ENCODE measurements at regions not wholly inside any gene's neighbourhood (a gene's known extent, or its start where the extent isn't known, plus 50 kb on each side); places are given as distances from the start of the nearest gene placed in this dataset.

GRCh38 chr4:7128234-7128633, 60.4 kb upstream of the GRPEL1 start:
- H3K4me3 Mint-ChIP-seq (ENCODE audit: unreplicated experiment) = no peak overlapping the region
- TF ChIP-seq CTCF (IDR thresholded peaks at IDR 0.05; ENCODE audit: insufficient read depth in 1 of 2, low read depth in 1 of 2, low read length in 1 of 2, severe bottlenecking in 1 of 2, unreplicated experiment in 1 of 2) = no peak
- Histone ChIP-seq H3K4me3 (ENCODE audit: low read depth, low read length) (no peak overlapping the region), H3K36me3 (ENCODE audit: control insufficient read depth, insufficient read depth, low read length) (no peaks in the 10 kb centered on the region), H3K4me1 (no peaks in the 10 kb centered on the region), H3K27me3 (replicated peaks; ENCODE audit: control insufficient read depth, insufficient read depth, low read length) (no peaks in the 10 kb centered on the region), H3K9me3 (peaks cover 5% of the 10 kb centered on the region)
- POLR2A ChIA-PET = no interaction called here
- no peak for DNase-seq
- no peaks in the 10 kb centered on the region for H3K27me3 Mint-ChIP-seq (ENCODE audit: insufficient read depth, unreplicated experiment)
- no peaks in the 10 kb centered on the region for H3K36me3 Mint-ChIP-seq (ENCODE audit: insufficient read depth, unreplicated experiment)
- CTCF ChIA-PET = no interaction called here
- BruUV-seq (replicated peaks) = no TSS peak
- intact Hi-C loops (cut with micrococcal nuclease; ENCODE audit: unreplicated experiment) = no loop called here
- H3K9me3 Mint-ChIP-seq (ENCODE audit: unreplicated experiment) = no peaks in the 10 kb centered on the region
- no peaks in the 10 kb centered on the region for H3K4me1 Mint-ChIP-seq (ENCODE audit: low read depth, unreplicated experiment)
- no peak overlapping the region for H3K27ac Mint-ChIP-seq (ENCODE audit: unreplicated experiment)

- no peak overlapping the region for H3K27ac Mint-ChIP-seq (ENCODE audit: unreplicated experiment)
Observed at GRCh38 chr4:7127576-7127975, 59.7 kb upstream of the GRPEL1 start.

GRCh38 chr4:7126981-7127380, 59.1 kb upstream of the GRPEL1 start:
- no peaks in the 10 kb centered on the region for H3K36me3 ChIP-seq (ENCODE audit: control insufficient read depth, insufficient read depth, low read length)
- POLR2A ChIA-PET = no interaction called here
- H3K4me1 Mint-ChIP-seq (ENCODE audit: low read depth, unreplicated experiment) = no peaks in the 10 kb centered on the region

More at GRCh38 chr4:7127576-7127975, 59.7 kb upstream of the GRPEL1 start:
- no peaks in the 10 kb centered on the region for H3K4me1 ChIP-seq
- BruUV-seq (replicated peaks) = no TSS peak
- ChIA-PET CTCF (no interaction called here), POLR2A (no interaction called here)
- no peak for TF ChIP-seq CTCF (IDR thresholded peaks at IDR 0.05; ENCODE audit: insufficient read depth in 1 of 2, low read depth in 1 of 2, low read length in 1 of 2, severe bottlenecking in 1 of 2, unreplicated experiment in 1 of 2)
- H3K9me3 ChIP-seq = no peaks in the 10 kb centered on the region
- H3K36me3 ChIP-seq (ENCODE audit: control insufficient read depth, insufficient read depth, low read length) = no peaks in the 10 kb centered on the region
- no peaks in the 10 kb centered on the region for H3K27me3 ChIP-seq (replicated peaks; ENCODE audit: control insufficient read depth, insufficient read depth, low read length)
- Mint-ChIP-seq H3K4me3 (ENCODE audit: unreplicated experiment) (no peak overlapping the region), H3K36me3 (ENCODE audit: insufficient read depth, unreplicated experiment) (no peaks in the 10 kb centered on the region), H3K4me1 (ENCODE audit: low read depth, unreplicated experiment) (no peaks in the 10 kb centered on the region), H3K9me3 (ENCODE audit: unreplicated experiment) (no peaks in the 10 kb centered on the region), H3K27me3 (ENCODE audit: insufficient read depth, unreplicated experiment) (no peaks in the 10 kb centered on the region)
- no peak for DNase-seq
- intact Hi-C loops (cut with micrococcal nuclease; ENCODE audit: unreplicated experiment) = loop anchor here (2.0 kb wide), 1 partner anchor 25 kb away; no protein-coding TSS in a partner anchor
- H3K4me3 ChIP-seq (ENCODE audit: low read depth, low read length) = no peak overlapping the region

More at GRCh38 chr4:7126981-7127380, 59.1 kb upstream of the GRPEL1 start:
- Mint-ChIP-seq H3K9me3 (ENCODE audit: unreplicated experiment) (no peaks in the 10 kb centered on the region), H3K4me3 (ENCODE audit: unreplicated experiment) (no peak overlapping the region), H3K27ac (ENCODE audit: unreplicated experiment) (no peak overlapping the region), H3K36me3 (ENCODE audit: insufficient read depth, unreplicated experiment) (no peaks in the 10 kb centered on the region), H3K27me3 (ENCODE audit: insufficient read depth, unreplicated experiment) (no peaks in the 10 kb centered on the region)
- no peaks in the 10 kb centered on the region for H3K9me3 ChIP-seq
- intact Hi-C loops (cut with micrococcal nuclease; ENCODE audit: unreplicated experiment) = loop anchor here (2.0 kb wide), 1 partner anchor 24 kb away; no protein-coding TSS in a partner anchor
- CTCF ChIA-PET = no interaction called here
- H3K27me3 ChIP-seq (replicated peaks; ENCODE audit: control insufficient read depth, insufficient read depth, low read length) = no peaks in the 10 kb centered on the region
- H3K4me3 ChIP-seq (ENCODE audit: low read depth, low read length) = no peak overlapping the region
- no peak for DNase-seq
- H3K4me1 ChIP-seq = no peaks in the 10 kb centered on the region
- no TSS peak for BruUV-seq (replicated peaks)
- TF ChIP-seq CTCF (IDR thresholded peaks at IDR 0.05; ENCODE audit: insufficient read depth in 1 of 2, low read depth in 1 of 2, low read length in 1 of 2, severe bottlenecking in 1 of 2, unreplicated experiment in 1 of 2) = no peak
